GM12891 (cell line): ENCODE measurements at regions not wholly inside any gene's neighbourhood (a gene's known extent, or its start where the extent isn't known, plus 50 kb on each side); places are given as distances from the start of the nearest gene placed in this dataset.

ENCODE experiments used
- POLR2A ChIP-seq: IDR thresholded peaks from 2 replicates; pipeline ENCODE4 v1.6.1; 2011; ENCODE audit warnings: low read depth, low read length, control low read depth
- POLR2AphosphoS5 ChIP-seq: IDR thresholded peaks from 2 replicates; pipeline ENCODE4 v1.6.1; 2011; ENCODE audit warnings: low read depth, low read length, control low read depth
- SPI1 ChIP-seq: IDR thresholded peaks from 2 replicates; pipeline ENCODE4 v1.6.1; 2011; ENCODE audit warnings: low read depth, low read length, control low read depth
- TAF1 ChIP-seq: IDR thresholded peaks from 2 replicates; pipeline ENCODE4 v1.6.1; 2011; ENCODE audit warnings: low read depth, low read length, control low read depth

DNA sequence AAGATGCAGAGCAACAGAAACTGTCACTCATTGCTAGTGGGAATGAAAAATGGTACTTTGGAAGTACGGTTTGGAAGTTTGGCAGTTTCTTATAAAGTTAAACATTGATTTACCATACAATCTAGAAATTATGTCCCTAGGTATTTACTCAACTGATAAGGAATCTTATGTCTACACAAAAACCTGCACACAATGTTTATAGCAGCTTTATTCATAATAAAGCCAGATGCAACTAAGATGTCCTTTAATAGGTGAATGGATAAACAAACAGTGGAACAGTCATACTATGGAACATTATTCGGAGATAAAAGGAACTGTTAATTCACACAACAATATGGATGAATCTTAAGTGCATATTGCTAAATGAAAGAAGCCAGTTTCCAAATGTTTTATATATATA lies 96.2 kb upstream of the SIRPA start:
- TF ChIP-seq POLR2AphosphoS5 = no peak
- TF ChIP-seq TAF1 = no peak
- no peak for TF ChIP-seq POLR2A
- TF ChIP-seq SPI1 = no peak
